ENCODE measurements at regions not wholly inside any gene's neighbourhood (a gene's known extent, or its start where the extent isn't known, plus 50 kb on each side); places are given as distances from the start of the nearest gene placed in this dataset.

- Histone ChIP-seq H3K4me1 (ENCODE audit: control insufficient read depth in 4 of 4, insufficient read depth in 4 of 4, low read length in 3 of 4) (no peaks in the 10 kb centered on the region), H3K4me3 (ENCODE audit: low read depth in 1 of 3, low read length in 3 of 3) (no peak overlapping the region), H3K9ac (ENCODE audit: low read depth in 1 of 2, low read length in 2 of 2) (no peak overlapping the region), H3K36me3 (ENCODE audit: control insufficient read depth in 4 of 4, insufficient read depth in 3 of 4, low read depth in 1 of 4, low read length in 3 of 4) (no peaks in the 10 kb centered on the region), H3K9me3 (ENCODE audit: control insufficient read depth in 4 of 4, low read length in 3 of 4) (no peaks in the 10 kb centered on the region), H3K27me3 (ENCODE audit: control insufficient read depth in 4 of 4, insufficient read depth in 4 of 4, low read length in 3 of 4) (no peaks in the 10 kb centered on the region), H3K27ac (ENCODE audit: low read depth in 1 of 2, low read length in 2 of 2) (no peak overlapping the region)
- DNase-seq (ENCODE audit: low spot score), result no peak
- TF ChIP-seq HNF4A (conservative IDR thresholded peaks at IDR 0.05) (no peak), ATF3 (IDR thresholded peaks at IDR 0.05) (no peak), JUND (IDR thresholded peaks at IDR 0.05) (no peak), RAD21 (IDR thresholded peaks at IDR 0.05) (no peak), GABPA (IDR thresholded peaks at IDR 0.05 in 1 of 2, conservative IDR thresholded peaks at IDR 0.05 in 1 of 2) (no peak), REST (IDR thresholded peaks at IDR 0.05) (no peak), RXRA (IDR thresholded peaks at IDR 0.05) (no peak), YY1 (IDR thresholded peaks at IDR 0.05) (no peak), HNF4G (IDR thresholded peaks at IDR 0.05) (no peak), SP1 (IDR thresholded peaks at IDR 0.05) (no peak), FOXA2 (IDR thresholded peaks at IDR 0.05) (no peak), MAX (IDR thresholded peaks at IDR 0.05) (no peak)
- 73% methylated on average over 7 of the region's 7 CpGs for WGBS
These were observed 143.3 kb upstream of the SMLR1 start for GRCh38 chr6:130683761-130684517.

DNA sequence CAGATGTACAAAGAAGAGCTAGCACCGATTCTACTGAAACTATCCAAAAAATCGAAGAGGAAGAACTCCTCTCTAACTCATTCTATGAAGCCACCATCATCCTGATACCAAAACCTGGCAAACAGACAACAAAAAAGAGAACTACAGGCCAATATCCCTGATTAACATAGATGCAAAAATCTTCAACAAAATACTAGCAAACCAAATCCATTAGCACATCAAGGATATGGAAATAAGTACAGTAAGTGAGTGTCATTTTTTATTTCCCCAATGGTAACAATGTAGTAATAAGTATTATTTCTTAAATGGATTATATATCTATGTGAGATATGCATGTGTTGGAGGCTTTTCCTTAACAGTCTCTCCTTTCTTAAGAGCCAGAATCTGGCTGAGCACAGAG, 134.5 kb upstream of the SMLR1 start:
- 88% methylated on average over 2 of the region's 2 CpGs for WGBS
- no peak overlapping the region for H3K4me3 ChIP-seq (ENCODE audit: low read depth in 1 of 3, low read length in 3 of 3)

More for the DNA sequence above, 134.5 kb upstream of the SMLR1 start:
- H3K9me3 ChIP-seq (ENCODE audit: control insufficient read depth in 4 of 4, low read length in 3 of 4), result no peaks in the 10 kb centered on the region
- H3K4me1 ChIP-seq (ENCODE audit: control insufficient read depth in 4 of 4, insufficient read depth in 4 of 4, low read length in 3 of 4), result no peaks in the 10 kb centered on the region
- DNase-seq (ENCODE audit: low spot score), result no peak
- no peaks in the 10 kb centered on the region for H3K27me3 ChIP-seq (ENCODE audit: control insufficient read depth in 4 of 4, insufficient read depth in 4 of 4, low read length in 3 of 4)
- H3K9ac ChIP-seq (ENCODE audit: low read depth in 1 of 2, low read length in 2 of 2), result no peak overlapping the region
- no peak overlapping the region for H3K27ac ChIP-seq (ENCODE audit: low read depth in 1 of 2, low read length in 2 of 2)
- H3K36me3 ChIP-seq (ENCODE audit: control insufficient read depth in 4 of 4, insufficient read depth in 3 of 4, low read depth in 1 of 4, low read length in 3 of 4), result no peaks in the 10 kb centered on the region
- TF ChIP-seq, protein P1, sequence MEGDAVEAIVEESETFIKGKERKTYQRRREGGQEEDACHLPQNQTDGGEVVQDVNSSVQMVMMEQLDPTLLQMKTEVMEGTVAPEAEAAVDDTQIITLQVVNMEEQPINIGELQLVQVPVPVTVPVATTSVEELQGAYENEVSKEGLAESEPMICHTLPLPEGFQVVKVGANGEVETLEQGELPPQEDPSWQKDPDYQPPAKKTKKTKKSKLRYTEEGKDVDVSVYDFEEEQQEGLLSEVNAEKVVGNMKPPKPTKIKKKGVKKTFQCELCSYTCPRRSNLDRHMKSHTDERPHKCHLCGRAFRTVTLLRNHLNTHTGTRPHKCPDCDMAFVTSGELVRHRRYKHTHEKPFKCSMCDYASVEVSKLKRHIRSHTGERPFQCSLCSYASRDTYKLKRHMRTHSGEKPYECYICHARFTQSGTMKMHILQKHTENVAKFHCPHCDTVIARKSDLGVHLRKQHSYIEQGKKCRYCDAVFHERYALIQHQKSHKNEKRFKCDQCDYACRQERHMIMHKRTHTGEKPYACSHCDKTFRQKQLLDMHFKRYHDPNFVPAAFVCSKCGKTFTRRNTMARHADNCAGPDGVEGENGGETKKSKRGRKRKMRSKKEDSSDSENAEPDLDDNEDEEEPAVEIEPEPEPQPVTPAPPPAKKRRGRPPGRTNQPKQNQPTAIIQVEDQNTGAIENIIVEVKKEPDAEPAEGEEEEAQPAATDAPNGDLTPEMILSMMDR (IDR thresholded peaks at IDR 0.05; ENCODE audit: low read depth, low read length, missing input control), result no peak
